ENCODE measurements at regions not wholly inside any gene's neighbourhood (a gene's known extent, or its start where the extent isn't known, plus 50 kb on each side); places are given as distances from the start of the nearest gene placed in this dataset.
"Not testable (repeated sequence)": the region's sequence is repeated elsewhere in the genome, so short reads cannot be mapped to it uniquely, and the experiment has no call there.

- Histone ChIP-seq H3K36me3 (ENCODE audit: control insufficient read depth, insufficient read depth, low read length) (no peaks in the 10 kb centered on the region), H3K4me3 (ENCODE audit: low read length) (no peak overlapping the region), H3K27ac (ENCODE audit: low read depth, low read length) (no peak overlapping the region), H3K9me3 (ENCODE audit: control insufficient read depth, low read length) (no peaks in the 10 kb centered on the region), H3K4me1 (ENCODE audit: control insufficient read depth, insufficient read depth, low read length) (no peaks in the 10 kb centered on the region), H3K27me3 (ENCODE audit: control insufficient read depth, insufficient read depth, low read length, poor library complexity, severe bottlenecking) (no peaks in the 10 kb centered on the region), H3K9ac (ENCODE audit: extremely low read depth, low read length, poor library complexity, severe bottlenecking) (no peak overlapping the region)
- H3K4me3 Mint-ChIP-seq: no peak overlapping the region
- no peaks in the 10 kb centered on the region for H3K27me3 Mint-ChIP-seq (ENCODE audit: insufficient read depth)
- no peak for TF ChIP-seq CTCF (conservative IDR thresholded peaks at IDR 0.05)
- H3K36me3 Mint-ChIP-seq (ENCODE audit: low read depth): no peaks in the 10 kb centered on the region
- peaks cover 9% of the 10 kb centered on the region for H3K4me1 Mint-ChIP-seq
- no peak for DNase-seq
- H3K9me3 Mint-ChIP-seq: peaks cover 4% of the 10 kb centered on the region
- no peak overlapping the region for H3K27ac Mint-ChIP-seq
- 89% methylated on average over 3 to 4 of the region's 4 CpGs for WGBS, 2 experiments (ENCODE audit: insufficient coverage in 1 of 2, insufficient read length in 1 of 2)
Measured at GRCh38 chr10:121276822-121277221, 321.4 kb downstream of the FGFR2 start.

- H3K4me3 Mint-ChIP-seq; H3K36me3 Mint-ChIP-seq (ENCODE audit: low read depth); H3K9ac ChIP-seq (ENCODE audit: extremely low read depth, low read length, poor library complexity, severe bottlenecking); H3K9me3 Mint-ChIP-seq; H3K27me3 ChIP-seq (ENCODE audit: control insufficient read depth, insufficient read depth, low read length, poor library complexity, severe bottlenecking); H3K27ac Mint-ChIP-seq; H3K9me3 ChIP-seq (ENCODE audit: control insufficient read depth, low read length); H3K4me1 ChIP-seq (ENCODE audit: control insufficient read depth, insufficient read depth, low read length); H3K27ac ChIP-seq (ENCODE audit: low read depth, low read length); H3K36me3 ChIP-seq (ENCODE audit: control insufficient read depth, insufficient read depth, low read length); H3K27me3 Mint-ChIP-seq (ENCODE audit: insufficient read depth); H3K4me1 Mint-ChIP-seq; DNase-seq; H3K4me3 ChIP-seq (ENCODE audit: low read length): not testable (repeated sequence)
- WGBS, 2 experiments (ENCODE audit: insufficient coverage in 1 of 2, insufficient read length in 1 of 2): 79 to 92% methylated on average over 2 to 3 of the region's 3 CpGs
Measured at GRCh38 chr10:121278386-121278785, 319.9 kb downstream of the FGFR2 start.

DNA sequence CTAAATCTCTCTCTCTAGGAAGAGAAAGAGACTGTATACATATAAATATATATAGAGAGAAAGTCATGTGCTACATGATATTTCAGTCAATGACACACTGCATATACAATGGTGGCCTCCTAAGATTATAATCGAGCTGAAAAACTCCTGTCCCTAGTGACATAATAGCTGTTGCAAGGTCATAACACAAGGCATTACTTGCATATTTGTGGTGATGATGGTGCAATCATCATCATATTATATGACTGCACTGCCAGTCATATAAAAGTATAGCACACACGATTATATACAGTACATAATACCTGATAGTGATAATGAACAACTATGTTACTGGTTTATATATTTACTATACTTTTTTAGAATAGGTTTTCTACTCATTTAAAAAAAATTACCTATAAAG, 316.7 kb downstream of the FGFR2 start:
- H3K9me3 Mint-ChIP-seq: peaks cover 4% of the 10 kb centered on the region
- Histone ChIP-seq H3K9me3 (ENCODE audit: control insufficient read depth, low read length) (no peaks in the 10 kb centered on the region), H3K9ac (ENCODE audit: extremely low read depth, low read length, poor library complexity, severe bottlenecking) (no peak overlapping the region), H3K4me3 (ENCODE audit: low read length) (no peak overlapping the region), H3K27me3 (ENCODE audit: control insufficient read depth, insufficient read depth, low read length, poor library complexity, severe bottlenecking) (no peaks in the 10 kb centered on the region), H3K36me3 (ENCODE audit: control insufficient read depth, insufficient read depth, low read length) (no peaks in the 10 kb centered on the region), H3K4me1 (ENCODE audit: control insufficient read depth, insufficient read depth, low read length) (no peaks in the 10 kb centered on the region), H3K27ac (ENCODE audit: low read depth, low read length) (no peak overlapping the region)
- no peaks in the 10 kb centered on the region for H3K36me3 Mint-ChIP-seq (ENCODE audit: low read depth)
- no peaks in the 10 kb centered on the region for H3K27me3 Mint-ChIP-seq (ENCODE audit: insufficient read depth)
- TF ChIP-seq CTCF (conservative IDR thresholded peaks at IDR 0.05): no peak
- DNase-seq: no peak
- peaks cover 10% of the 10 kb centered on the region for H3K4me1 Mint-ChIP-seq
- WGBS, 2 experiments (ENCODE audit: insufficient coverage in 1 of 2, insufficient read length in 1 of 2): 100% methylated on average over 1 of the region's 2 CpGs; no CpG with 5 or more reads in 1 of the 2 experiments
- no peak overlapping the region for H3K27ac Mint-ChIP-seq
- no peak overlapping the region for H3K4me3 Mint-ChIP-seq

DNA sequence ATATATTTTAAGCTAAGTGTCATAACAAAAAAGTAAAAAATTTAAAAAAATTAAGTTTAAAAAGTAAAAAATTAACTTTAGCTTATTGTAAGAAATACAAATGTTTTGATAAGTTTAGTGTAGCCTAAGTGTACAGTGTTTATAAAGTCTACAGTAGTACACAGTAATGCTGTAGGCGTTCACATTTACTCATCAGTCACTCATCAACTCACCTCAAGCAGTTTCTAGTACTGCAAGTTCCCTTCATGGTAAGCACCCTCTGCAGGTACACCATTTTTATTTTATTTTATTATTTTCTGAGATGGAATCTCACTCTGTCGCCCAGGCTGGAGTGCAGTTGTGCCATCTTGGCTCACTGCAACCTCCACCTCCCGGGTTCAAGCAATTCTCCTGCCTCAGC, 316.0 kb downstream of the FGFR2 start:
- H3K9ac ChIP-seq (ENCODE audit: extremely low read depth, low read length, poor library complexity, severe bottlenecking): no peak overlapping the region
- H3K4me1 ChIP-seq (ENCODE audit: control insufficient read depth, insufficient read depth, low read length): no peaks in the 10 kb centered on the region
- no peaks in the 10 kb centered on the region for H3K27me3 ChIP-seq (ENCODE audit: control insufficient read depth, insufficient read depth, low read length, poor library complexity, severe bottlenecking)
- Mint-ChIP-seq H3K27me3 (ENCODE audit: insufficient read depth) (peaks cover 3% of the 10 kb centered on the region), H3K4me3 (no peak overlapping the region), H3K9me3 (peaks cover 4% of the 10 kb centered on the region), H3K4me1 (peaks cover 10% of the 10 kb centered on the region), H3K36me3 (ENCODE audit: low read depth) (no peaks in the 10 kb centered on the region), H3K27ac (no peak overlapping the region)
- no peaks in the 10 kb centered on the region for H3K36me3 ChIP-seq (ENCODE audit: control insufficient read depth, insufficient read depth, low read length)
- H3K9me3 ChIP-seq (ENCODE audit: control insufficient read depth, low read length): no peaks in the 10 kb centered on the region
- H3K27ac ChIP-seq (ENCODE audit: low read depth, low read length): no peak overlapping the region
- TF ChIP-seq CTCF (conservative IDR thresholded peaks at IDR 0.05): no peak
- 83 to 95% methylated on average over 2 to 3 of the region's 3 CpGs for WGBS, 2 experiments (ENCODE audit: insufficient coverage in 1 of 2, insufficient read length in 1 of 2)
- no peak overlapping the region for H3K4me3 ChIP-seq (ENCODE audit: low read length)
- no peak for DNase-seq
